Keratinocyte (primary cell): ENCODE measurements at regions not wholly inside any gene's neighbourhood (a gene's known extent, or its start where the extent isn't known, plus 50 kb on each side); places are given as distances from the start of the nearest gene placed in this dataset.
"Not testable (repeated sequence)": the region's sequence is repeated elsewhere in the genome, so short reads cannot be mapped to it uniquely, and the experiment has no call there.

Experiments
- DNase-seq: peaks from one replicate; pipeline ENCODE4 v3.0.0-alpha.2; 2011; ENCODE audit warnings: low read depth, missing footprints, low spot score
- FAIRE-seq: peaks from 2 replicates; lab custom pipeline; 2011; peaks lifted over from hg19 to GRCh38; lab: Jason Lieb, UNC
- H2AFZ ChIP-seq: 2 replicates; pipeline ENCODE4 v1.6.0; 2012; ENCODE audit warnings: low read length, control low read depth, inconsistent platforms; ENCODE audit not compliant: control insufficient read depth
- H3K27ac ChIP-seq: 2 replicates; pipeline ENCODE4 v1.5.1; 2011; ENCODE audit warnings: low read length; ENCODE audit not compliant: control insufficient read depth, insufficient read depth
- H3K27me3 ChIP-seq: 3 replicates; pipeline ENCODE4 v1.6.0; 2011; ENCODE audit warnings: low read length; ENCODE audit not compliant: control insufficient read depth, insufficient read depth; ENCODE audit errors: extremely low read depth
- H3K36me3 ChIP-seq, 2 experiments: 2 replicates in 1 of 2; 3 replicates in 1 of 2; pipeline ENCODE4 v1.5.1; 2011; ENCODE audit warnings: low read length in 2 of 2, mild to moderate bottlenecking in 1 of 2; ENCODE audit not compliant: control insufficient read depth in 2 of 2, insufficient read depth in 2 of 2; ENCODE audit errors: extremely low read depth in 1 of 2
- H3K4me1 ChIP-seq: 3 replicates; pipeline ENCODE4 v1.5.1; 2011; ENCODE audit warnings: low read length; ENCODE audit not compliant: control insufficient read depth, insufficient read depth; ENCODE audit errors: extremely low read depth
- H3K4me2 ChIP-seq: 3 replicates; pipeline ENCODE4 v1.6.0; 2011; ENCODE audit warnings: low read depth, low read length; ENCODE audit not compliant: control insufficient read depth, insufficient read depth; ENCODE audit errors: extremely low read depth
- H3K4me3 ChIP-seq, 3 experiments: fragments of 200-600 bp in 1 of 3; sonication (generic) in 1 of 3; 2 replicates in 2 of 3; 3 replicates in 1 of 3; pipeline ENCODE4 v1.5.1; 2011 to 2016; ENCODE audit warnings: low read length in 3 of 3, mild to moderate bottlenecking in 3 of 3, control low read depth in 2 of 3, inconsistent platforms in 1 of 3, low read depth in 1 of 3, mixed read lengths in 1 of 3, mixed run types in 1 of 3, moderate library complexity in 1 of 3; ENCODE audit not compliant: control insufficient read depth in 2 of 3, insufficient read depth in 2 of 3; ENCODE audit errors: extremely low read depth in 1 of 3
- H3K79me2 ChIP-seq: 2 replicates; pipeline ENCODE4 v1.6.0; 2012; ENCODE audit warnings: low read length; ENCODE audit not compliant: control insufficient read depth, insufficient read depth
- H3K9ac ChIP-seq: 3 replicates; pipeline ENCODE4 v1.6.0; 2011; ENCODE audit warnings: low read length; ENCODE audit not compliant: control insufficient read depth, insufficient read depth; ENCODE audit errors: extremely low read depth
- H3K9me1 ChIP-seq: 3 replicates; pipeline ENCODE4 v1.6.0; 2011; ENCODE audit warnings: low read length; ENCODE audit not compliant: control insufficient read depth, insufficient read depth; ENCODE audit errors: extremely low read depth
- H3K9me3 ChIP-seq: 2 replicates; pipeline ENCODE4 v1.5.1; 2012; ENCODE audit warnings: low read depth, low read length; ENCODE audit not compliant: control insufficient read depth
- H4K20me1 ChIP-seq: 3 replicates; pipeline ENCODE4 v1.6.0; 2011; ENCODE audit warnings: low read length; ENCODE audit not compliant: control insufficient read depth, insufficient read depth; ENCODE audit errors: extremely low read depth
- CTCF ChIP-seq, 3 experiments: IDR thresholded peaks in 1 of 3; conservative IDR thresholded peaks in 1 of 3; optimal IDR thresholded peaks in 1 of 3; 2 replicates in 2 of 3; 3 replicates in 1 of 3; pipeline versions ENCODE3 to v1.5.1; 2011; ENCODE audit warnings: low read length in 3 of 3, mild to moderate bottlenecking in 3 of 3, moderate library complexity in 2 of 3, control low read depth in 1 of 3, inconsistent platforms in 1 of 3; ENCODE audit not compliant: insufficient read depth in 2 of 3; ENCODE audit errors: extremely low read depth in 1 of 3
- EZH2 ChIP-seq: IDR thresholded peaks from one replicate; pipeline ENCODE4 v1.6.1; 2012; ENCODE audit warnings: inconsistent platforms, mild to moderate bottlenecking, low read length, moderate library complexity
- dilution Hi-C: fragments of 300-500 bp; cut with MboI; formaldehyde crosslinking; loops from one replicate; pipeline ENCODE4 v1.7.0; 2020; ENCODE audit warnings: low sequenced_read_pairs; ENCODE audit not compliant: extremely low pct_ligation_motif_present

- DNase-seq (no peak), FAIRE-seq (no peak)
- no peaks in the 10 kb centered on the region for H3K79me2 ChIP-seq
- no peak overlapping the region for H3K4me2 ChIP-seq
- H4K20me1 ChIP-seq, result no peaks in the 10 kb centered on the region
- peaks cover 8% of the 10 kb centered on the region for H3K4me1 ChIP-seq
- no peaks in the 10 kb centered on the region for H3K36me3 ChIP-seq
- H2AFZ ChIP-seq, result no peak overlapping the region
- H3K9ac ChIP-seq, result no peak overlapping the region
- no peak for TF ChIP-seq EZH2
- no peak for TF ChIP-seq CTCF (optimal IDR thresholded peaks at IDR 0.05 in 1 of 3, IDR thresholded peaks at IDR 0.05 in 1 of 3, conservative IDR thresholded peaks at IDR 0.05 in 1 of 3; ENCODE audit: extremely low read depth in 1 of 3, insufficient read depth in 2 of 3, low read length in 3 of 3)
- no peak overlapping the region for H3K27ac ChIP-seq
- H3K9me1 ChIP-seq, result no peaks in the 10 kb centered on the region
- no peaks in the 10 kb centered on the region for H3K27me3 ChIP-seq
- no peaks in the 10 kb centered on the region for H3K9me3 ChIP-seq
- H3K4me3 ChIP-seq, result no peak overlapping the region
- dilution Hi-C loops, result no loop called here
Observed at GRCh38 chr7:82598958-82599357, 155.4 kb upstream of the CACNA2D1 start.

GRCh38 chr7:82595795-82596194, 152.2 kb upstream of the CACNA2D1 start:
- H3K4me3 ChIP-seq, H3K9ac ChIP-seq, H3K4me1 ChIP-seq, H3K9me1 ChIP-seq, H3K27me3 ChIP-seq, H3K9me3 ChIP-seq, H3K79me2 ChIP-seq, H4K20me1 ChIP-seq, H2AFZ ChIP-seq, FAIRE-seq, H3K4me2 ChIP-seq, dilution Hi-C loops, DNase-seq, H3K36me3 ChIP-seq, H3K27ac ChIP-seq: not testable (repeated sequence)

GRCh38 chr7:82595176-82595575, 151.6 kb upstream of the CACNA2D1 start:
- no peaks in the 10 kb centered on the region for H3K36me3 ChIP-seq
- no peak overlapping the region for H3K4me2 ChIP-seq
- no peaks in the 10 kb centered on the region for H4K20me1 ChIP-seq
- no peaks in the 10 kb centered on the region for H3K9me3 ChIP-seq
- dilution Hi-C loops, result no loop called here
- no peak for DNase-seq
- FAIRE-seq, result no peak
- no peak overlapping the region for H2AFZ ChIP-seq
- no peak overlapping the region for H3K4me3 ChIP-seq
- TF ChIP-seq EZH2 (no peak), CTCF (optimal IDR thresholded peaks at IDR 0.05 in 1 of 3, IDR thresholded peaks at IDR 0.05 in 1 of 3, conservative IDR thresholded peaks at IDR 0.05 in 1 of 3; ENCODE audit: extremely low read depth in 1 of 3, insufficient read depth in 2 of 3, low read length in 3 of 3) (no peak)
- no peak overlapping the region for H3K9ac ChIP-seq
- peaks cover 8% of the 10 kb centered on the region for H3K4me1 ChIP-seq
- no peaks in the 10 kb centered on the region for H3K79me2 ChIP-seq
- H3K27me3 ChIP-seq, result no peaks in the 10 kb centered on the region
- H3K27ac ChIP-seq, result no peak overlapping the region
- H3K9me1 ChIP-seq, result no peaks in the 10 kb centered on the region
